Suppressor macrophage (primary cell): ENCODE measurements at regions not wholly inside any gene's neighbourhood (a gene's known extent, or its start where the extent isn't known, plus 50 kb on each side); places are given as distances from the start of the nearest gene placed in this dataset.
"Not testable (repeated sequence)": the region's sequence is repeated elsewhere in the genome, so short reads cannot be mapped to it uniquely, and the experiment has no call there.

Source experiments
- DNase-seq, 4 experiments: peaks; one replicate each; pipeline ENCODE4 v3.0.0-alpha.2; 2020 to 2022

DNA sequence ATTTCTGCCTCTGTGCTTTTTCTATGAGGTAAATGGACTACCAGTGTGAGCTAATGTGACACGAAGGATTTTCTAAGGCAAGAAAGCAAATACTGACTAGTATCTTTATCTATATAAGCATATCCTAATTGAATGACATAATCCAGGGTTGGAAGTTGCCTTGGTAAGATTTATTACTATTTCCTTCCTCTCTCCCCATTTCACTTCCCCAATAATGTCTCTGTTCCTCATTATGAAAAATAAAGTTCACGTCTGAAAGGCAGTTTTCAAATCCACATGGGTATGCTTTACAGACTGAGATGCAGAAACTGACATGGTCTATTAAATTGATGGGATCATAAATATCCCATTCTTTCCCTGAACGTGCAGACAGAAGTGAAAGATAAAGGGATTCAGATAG lies 86.0 kb downstream of the DTWD1 start:
- DNase-seq = peak in 3 of 4 experiments; percentile 46 to 89 (median 85)

DNA sequence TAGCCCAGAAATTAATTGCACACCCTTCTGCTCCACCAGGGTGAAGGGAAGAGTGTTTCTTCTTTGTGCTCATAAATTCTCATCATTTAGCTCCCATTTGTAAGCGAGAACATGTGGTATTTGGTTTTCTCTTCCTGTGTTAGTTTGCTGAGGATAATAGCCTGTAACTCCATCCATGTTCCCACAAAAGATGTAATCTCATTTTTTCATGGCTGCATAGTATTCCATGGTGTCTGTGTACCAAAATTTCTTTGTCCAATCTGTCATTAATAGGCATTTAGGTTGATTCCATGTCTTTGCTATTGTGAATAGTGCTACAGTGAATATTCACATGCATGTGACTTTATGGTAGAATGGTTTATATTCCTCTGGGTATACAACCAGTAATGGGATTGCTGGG lies 86.8 kb downstream of the DTWD1 start:
- DNase-seq = no peak

DNA sequence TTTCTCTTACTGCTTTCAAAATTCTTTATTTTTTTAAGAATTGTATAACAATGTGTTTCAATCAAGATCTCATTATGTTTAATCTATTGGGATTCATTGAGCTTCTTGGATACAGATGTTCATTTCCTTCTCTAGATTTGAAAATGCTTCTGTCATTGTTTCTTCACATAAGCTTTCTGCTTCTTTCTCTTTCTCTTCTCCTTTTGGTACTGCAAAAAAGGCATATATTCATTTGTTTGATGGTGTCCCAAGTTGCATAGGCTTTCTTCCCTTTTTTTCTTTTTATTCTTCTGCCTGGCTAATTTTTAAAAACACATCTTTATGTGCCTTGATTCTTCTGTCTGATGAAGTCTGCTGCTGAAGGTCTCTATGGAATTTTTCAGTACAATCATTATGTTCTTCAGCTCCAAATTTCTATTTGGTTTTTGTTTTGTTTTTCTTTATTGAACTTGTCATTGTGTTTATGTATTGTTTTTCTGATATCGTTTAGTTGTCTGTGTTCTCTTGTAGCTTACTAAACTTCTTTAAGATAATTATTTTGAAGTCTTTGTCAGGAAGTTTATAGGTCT lies 88.9 kb downstream of the DTWD1 start:
- peak in 2 of 4 experiments; percentile 15 to 39 for DNase-seq

DNA sequence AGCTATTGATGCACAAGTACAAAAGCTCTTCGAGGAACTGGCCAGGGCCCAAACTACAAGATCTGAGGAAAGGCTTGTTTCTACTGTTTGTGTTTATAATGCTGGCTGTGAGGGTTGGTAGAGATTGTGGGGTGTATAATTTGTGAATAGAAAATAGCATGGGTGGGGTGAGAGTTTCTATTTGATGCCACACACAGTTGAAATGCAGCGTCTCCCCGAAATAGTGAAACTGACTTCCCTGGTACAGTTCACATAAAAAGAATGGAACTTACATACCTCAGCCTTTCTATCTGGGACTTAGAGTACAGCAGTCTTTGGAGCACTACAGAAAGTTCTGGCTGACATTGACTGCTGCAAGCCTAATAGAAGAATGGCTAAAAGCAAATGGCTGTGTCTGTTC lies 91.3 kb downstream of the DTWD1 start:
- DNase-seq = no peak

DNA sequence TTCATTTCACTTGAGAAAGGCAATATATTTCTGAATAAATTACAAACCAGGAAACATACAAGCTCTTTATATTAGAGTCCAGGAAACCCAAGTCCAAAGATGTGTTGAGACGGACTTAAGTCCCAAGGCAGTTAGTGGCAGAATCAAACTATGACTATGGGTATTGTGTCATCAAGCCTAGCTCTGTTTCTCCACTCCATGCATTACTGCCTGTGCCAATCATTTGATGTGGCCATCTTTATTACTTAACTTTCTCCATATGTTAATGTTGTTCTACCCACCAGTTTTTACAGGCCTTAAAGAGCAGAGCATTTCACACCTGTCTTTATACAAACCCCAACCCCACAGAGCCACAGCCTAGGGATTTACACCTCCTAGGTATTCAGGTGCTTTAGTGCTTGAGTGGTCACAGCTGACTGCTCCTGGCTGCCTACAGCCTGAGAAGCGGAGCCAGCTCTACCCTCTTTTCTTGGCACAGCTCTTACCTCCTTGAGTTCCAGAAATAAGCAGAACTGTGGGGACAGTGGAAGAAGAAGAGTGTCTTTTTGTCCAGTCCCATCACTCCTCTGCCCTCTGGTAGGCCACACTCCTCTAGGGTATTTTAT lies 92.1 kb downstream of the DTWD1 start:
- DNase-seq = peak in 2 of 4 experiments; percentile 34 to 49

DNA sequence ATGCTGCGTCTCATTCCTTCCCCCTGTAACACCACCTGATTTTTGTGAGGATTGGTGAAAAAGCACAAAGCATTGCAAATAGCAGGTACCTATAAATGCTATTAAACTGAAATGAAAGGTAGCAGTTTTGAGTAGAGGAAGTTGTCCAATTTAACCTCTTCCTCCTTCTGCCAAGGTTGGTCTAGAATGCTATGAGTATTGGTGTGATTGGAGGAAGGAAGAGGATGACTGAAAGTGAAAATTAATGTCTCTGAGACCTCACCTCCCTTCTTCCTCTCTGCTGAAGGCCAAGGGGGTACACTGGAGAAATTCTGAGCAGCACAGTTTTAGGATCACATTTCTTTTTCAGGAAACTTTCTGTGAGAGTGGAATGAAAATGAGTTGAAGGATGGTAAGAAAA lies 94.4 kb downstream of the DTWD1 start:
- DNase-seq = peak in 2 of 4 experiments; percentile 18 to 25

DNA sequence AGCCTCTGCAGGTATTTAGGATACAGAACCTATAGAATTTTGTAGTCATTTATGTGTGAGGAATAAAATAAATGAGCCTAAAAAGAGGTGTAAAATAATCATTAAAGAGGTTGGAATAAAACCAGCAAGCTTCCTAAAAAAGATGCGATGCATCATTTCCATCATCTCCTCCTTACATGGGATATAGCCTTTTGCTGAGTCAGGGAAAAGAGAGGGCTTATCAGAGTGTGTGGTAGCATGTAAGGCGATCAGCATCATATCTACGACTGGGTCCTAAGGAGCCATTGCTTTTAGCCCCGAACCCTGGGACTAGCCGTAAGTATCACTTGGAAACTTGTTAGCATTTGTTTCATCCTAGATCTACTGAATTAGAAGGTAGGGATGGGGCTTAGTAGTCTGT lies 94.9 kb downstream of the DTWD1 start:
- DNase-seq = no peak

DNA sequence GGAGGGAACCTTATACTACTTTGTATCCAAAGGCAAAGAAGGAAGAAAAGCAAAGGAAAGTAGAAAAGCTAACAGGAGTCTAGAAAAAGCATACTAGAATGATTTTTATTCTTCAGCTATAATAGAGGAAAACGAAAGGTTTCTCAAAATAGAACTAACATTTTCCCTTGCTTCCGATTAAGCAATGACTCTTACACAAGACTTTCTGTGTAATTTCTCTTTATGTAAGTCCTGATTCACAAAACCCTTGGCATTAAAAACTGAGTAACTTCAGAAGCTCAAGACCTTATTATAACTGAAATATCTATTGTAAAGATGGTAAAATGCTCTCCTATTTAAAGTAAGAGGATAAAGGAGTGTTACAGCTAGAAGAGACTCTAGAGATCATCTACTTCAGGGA lies 97.4 kb downstream of the DTWD1 start:
- peak in 3 of 4 experiments; percentile 29 to 87 (median 85) for DNase-seq

DNA sequence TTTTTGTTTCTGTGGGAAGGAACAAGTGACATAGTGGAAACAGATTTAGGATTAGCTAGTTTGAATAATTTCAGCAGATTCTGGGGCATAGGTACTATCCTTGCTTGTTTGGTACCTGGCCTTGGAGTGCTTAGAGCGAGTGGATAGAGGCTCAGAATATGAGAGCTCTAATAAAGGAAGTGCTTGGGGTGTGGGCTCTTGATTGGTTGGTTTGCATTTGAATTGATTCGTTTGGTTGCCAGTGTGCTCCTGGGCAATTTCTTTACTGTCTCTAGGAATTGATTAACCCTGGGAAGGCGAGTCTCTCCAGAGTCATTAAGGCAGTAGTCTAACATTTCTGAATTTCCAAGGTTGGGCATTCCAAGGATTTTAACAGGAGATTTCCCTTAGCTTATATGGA lies 98.0 kb downstream of the DTWD1 start:
- peak in 1 of 4 experiments; percentile 33 for DNase-seq

DNA sequence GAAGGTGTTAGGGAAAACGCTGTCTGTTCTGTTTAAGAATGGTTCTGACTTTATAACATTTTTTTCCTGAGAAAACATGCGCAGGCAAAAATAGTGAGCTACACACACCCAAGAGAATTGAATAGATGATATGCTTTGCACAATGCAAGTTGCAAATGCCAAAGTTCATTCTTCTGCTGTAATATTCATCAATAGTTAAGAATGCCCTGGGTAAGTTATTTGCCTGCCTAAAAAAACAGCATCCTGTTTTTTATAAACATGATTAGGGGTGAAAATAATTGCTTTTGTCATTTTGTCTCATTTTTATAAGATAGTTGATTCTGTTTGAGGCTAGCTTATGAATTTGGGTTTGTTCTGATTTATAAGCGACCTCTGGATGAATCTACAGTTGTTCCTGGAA lies 99.4 kb downstream of the DTWD1 start:
- no peak for DNase-seq

DNA sequence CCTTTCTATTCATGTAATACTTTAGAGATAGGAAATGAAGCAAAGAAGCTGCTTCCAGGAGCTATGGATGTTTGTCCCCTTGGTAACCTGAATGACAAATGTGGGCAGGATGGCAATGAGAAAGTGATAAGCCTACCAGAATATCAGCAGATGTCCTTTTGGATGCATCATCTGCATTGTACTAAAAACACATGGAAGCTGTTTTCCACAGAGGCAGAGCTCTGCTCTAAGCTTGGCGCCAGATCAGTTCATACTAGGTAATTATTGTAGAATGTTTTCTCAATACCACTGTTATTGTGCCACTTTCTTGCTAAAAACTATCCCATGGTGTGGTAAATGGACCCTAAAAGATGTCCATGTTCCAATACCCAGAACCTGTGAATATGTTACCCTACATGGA lies 100.2 kb downstream of the DTWD1 start:
- no peak for DNase-seq

DNA sequence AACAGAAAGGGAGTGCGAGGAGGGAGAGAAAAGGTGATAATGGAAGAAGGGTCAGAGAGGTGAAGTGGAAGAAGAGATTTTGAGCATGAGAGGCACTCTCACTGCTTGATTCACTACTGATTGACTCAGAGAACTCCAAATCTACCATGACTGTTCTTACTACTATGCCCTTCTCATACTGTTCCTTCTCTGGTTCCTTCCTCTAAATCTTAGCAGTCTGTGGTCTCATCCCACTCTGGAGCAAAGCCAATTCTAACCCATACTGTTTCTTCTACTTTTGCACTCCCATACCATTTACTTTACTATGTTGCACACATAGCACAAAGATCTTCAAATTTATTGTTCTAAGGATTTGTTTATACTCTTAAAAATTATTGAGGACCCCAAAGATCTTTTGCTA lies 100.8 kb downstream of the DTWD1 start:
- peak in 2 of 4 experiments; percentile 44 to 75 for DNase-seq

DNA sequence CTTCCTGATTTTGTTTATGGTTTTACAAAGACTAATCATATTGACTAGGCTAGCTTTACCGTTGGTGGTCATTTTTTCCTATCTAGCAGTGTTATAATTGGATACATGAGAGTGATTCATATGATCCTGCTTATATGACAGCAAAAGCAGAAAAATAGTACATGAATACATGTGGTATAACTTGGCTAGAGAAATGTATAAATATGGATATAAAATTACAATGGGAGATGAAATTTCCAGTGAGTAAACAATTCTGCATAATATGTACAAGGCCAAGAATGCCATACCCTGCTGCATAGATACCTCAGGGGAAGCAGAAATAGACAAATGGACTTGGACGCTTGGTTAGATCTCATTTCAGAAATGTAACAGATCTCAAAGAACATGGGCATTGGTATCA lies 103.1 kb downstream of the DTWD1 start:
- no peak for DNase-seq

DNA sequence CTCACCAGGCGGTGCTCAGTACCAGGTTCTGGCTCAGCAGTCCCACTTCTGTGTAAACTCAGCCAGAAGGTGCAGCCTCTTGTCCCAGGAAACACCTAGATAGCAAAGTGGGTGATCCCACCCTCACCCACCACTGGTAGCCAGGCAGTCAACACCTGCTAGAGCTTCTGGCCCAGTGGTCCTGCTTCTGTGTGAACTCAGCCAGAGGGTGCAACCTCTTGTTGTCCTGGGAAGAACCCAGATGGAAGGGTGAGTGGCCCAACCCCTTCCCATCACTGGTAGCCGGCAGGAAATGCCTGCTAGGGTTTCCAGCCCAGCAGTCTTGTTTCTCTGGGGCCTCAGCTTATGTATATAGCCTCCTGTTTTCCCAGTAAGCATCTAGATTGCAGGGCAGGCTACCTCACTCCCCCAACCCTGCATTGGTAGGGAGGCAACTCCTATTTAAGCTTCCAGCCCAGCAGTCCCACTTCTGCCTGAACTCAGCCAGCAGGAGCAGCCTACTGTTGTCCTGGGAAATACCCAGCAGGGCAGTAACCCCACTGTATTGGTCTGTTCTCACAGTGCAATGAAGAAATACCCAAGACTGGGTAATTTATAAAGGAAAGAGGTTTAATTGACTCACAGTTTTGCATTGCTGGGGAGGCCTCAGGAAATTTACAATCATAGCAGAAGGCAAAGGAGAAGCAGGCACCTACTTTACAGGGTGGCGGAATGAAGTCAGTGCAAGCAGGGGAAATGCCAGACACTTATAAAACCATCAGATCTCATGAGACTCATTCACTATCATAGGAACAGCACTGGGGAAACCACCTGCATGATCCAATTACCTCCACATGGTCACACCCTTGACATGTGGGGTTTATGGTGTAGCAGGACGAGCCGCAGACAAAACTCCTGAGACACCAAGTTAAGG lies 110.6 kb downstream of the DTWD1 start:
- DNase-seq = no peak

DNA sequence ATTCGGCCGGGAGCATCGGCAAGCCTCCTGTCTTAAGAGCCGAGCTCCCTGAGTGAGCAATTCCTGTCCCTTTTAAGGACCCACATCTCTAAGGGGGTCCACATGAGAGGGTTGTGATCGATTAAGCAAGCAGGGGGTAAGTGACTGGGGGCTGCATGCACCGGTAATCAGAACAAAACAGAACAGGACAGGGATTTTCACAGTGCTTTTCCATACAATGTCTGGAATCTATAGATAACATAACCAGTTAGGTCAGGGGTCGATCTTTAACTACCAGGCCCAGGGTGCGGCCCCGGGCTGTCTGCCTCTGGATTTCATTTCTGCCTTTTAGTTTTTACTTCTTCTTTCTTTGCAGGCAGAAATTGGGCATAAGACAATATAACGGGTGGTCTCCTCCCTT lies 111.3 kb downstream of the DTWD1 start:
- not testable (repeated sequence) for DNase-seq

DNA sequence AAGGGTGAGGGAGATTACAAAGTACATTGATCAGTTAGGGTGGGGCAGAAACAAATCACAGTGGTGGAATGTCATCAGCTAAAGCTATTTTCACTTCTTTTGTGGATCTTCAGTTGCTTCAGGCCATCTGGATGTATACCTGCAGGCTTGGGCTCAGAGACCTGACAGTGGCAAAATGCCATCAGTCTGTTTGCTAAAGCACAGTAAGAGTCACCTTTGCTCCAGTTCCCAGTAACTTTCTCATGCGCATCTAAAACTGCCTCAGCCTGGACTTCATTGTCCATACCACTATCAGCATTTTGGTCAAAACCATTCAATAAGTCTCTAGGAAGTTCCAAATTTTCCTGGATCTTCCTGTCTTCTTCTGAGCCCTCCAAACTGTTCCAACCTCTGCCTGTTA lies 113.2 kb downstream of the DTWD1 start:
- not testable (repeated sequence) for DNase-seq

DNA sequence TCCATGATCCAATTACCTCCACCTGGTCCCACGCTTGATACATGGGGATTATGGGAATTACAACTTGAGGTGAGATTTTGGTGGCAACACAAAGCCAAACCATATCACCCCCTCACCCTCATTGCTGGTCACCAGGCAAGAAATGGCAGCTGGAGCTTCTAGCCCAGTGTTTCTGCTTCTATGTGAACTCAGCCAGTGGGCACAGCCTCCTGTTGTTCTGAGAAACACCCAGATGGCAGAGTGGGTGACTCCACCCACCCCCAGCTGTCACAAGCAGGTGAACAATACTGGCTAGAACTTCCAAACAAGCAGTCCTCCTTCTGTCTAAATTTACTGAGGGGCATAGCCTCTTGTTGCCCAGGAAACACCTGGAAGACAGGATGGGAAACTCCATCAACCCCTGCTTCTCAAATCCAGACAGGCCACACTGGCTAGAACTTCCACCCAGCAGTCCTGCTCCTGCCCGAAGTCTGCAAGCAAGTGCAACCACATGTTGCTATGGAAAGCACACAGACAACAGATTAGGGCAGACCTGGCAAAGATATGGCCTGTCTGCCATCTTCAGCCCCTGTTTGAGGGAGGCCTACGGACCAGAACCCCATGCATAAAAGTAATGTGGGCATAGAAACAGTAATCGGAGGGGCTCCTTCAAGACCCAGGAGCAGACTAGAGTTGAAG lies 114.1 kb downstream of the DTWD1 start:
- no peak for DNase-seq

DNA sequence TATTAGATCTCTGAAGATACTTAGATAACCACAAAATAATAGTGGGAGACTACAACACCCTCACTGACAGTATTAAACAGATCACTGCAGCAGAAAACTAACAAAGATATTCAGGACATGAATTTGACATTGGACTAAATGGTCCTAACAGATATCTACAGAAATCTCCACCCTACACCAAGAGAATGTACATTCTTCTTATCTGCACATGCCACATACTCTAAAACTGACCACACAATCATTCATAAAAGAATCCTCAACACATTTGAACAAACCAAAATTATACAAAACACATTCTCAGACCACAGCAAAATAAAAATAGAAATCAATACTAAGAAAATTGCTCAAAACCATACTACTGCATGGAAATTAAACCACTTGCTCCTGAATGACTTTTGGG lies 116.3 kb downstream of the DTWD1 start:
- DNase-seq = no peak

DNA sequence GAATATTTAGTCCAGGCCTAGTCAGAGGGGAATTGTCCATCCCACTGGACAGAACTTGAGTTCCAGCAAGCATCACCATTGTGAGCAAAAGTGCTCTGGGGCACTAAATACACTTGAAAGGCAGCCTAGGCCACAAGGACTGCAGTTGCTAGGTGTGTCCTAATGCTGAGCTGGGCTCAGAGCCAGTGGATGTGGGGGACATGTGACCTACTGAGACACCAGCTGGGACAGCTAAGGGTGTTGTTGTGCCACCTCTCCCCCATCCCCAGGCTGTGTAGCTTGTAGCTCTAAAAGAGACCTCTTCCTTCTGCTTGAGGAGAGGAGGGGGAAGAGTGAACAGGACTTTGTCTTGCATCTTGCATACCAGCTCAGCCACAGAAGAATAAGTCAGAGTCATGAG lies 120.9 kb downstream of the DTWD1 start:
- DNase-seq = no peak

DNA sequence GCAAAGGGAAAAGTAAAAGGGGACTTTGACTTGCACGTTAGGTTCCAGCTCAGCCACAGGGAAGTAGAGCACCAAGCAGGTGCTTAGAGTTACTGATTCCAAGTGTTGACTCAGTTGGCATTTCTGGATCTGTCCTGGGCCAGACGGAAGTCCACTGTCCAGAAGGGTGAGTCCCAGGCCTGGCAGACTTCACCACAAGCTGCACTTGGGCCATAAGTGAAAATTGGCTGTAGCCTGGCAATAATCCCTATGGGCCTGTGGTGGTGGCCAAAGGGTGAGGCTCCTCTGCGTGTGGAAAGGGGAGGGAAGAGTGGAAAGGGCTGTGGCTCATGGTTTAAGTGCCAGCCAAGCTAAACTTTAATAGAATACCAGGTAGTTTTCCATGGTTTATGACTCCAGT lies 121.5 kb downstream of the DTWD1 start:
- no peak for DNase-seq

DNA sequence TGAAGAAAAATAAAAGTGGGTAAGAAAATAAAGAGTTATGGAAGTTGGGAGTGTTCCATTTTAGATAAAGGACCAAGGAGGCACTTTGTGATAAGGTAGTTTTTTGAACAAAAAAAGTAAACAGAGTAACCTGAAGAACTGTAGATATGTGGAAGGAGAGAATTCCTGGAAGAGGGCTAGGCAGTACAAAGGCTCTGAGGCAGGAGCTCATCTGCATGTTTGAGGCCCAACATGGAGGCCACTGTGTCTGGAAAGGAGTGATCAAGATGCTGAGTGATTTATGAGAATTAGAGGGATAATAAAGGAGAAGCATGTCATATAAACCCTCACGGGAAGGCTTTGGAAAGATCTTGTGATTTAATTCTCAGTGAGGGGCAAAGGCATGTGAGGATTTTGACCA lies 126.5 kb downstream of the DTWD1 start:
- no peak for DNase-seq

DNA sequence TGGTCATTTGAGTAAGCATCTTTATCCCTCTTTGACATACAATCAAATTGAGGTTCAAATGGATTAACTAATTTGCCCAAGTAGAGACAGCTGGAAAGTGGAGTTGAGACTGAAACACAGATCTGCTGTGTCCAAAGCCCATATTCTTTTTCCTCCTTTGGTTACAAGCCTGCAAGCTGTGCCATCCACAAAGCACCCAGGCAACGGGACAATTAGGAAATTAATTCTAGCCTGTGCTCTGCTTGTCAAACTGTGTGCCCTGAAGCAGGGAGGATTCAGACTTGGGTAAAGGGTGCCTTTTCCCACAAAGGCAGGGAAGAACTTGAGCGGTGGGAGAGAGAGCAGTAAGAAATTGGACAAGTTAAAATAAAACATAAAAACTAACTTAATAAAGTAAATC lies 127.9 kb downstream of the DTWD1 start:
- no peak for DNase-seq

DNA sequence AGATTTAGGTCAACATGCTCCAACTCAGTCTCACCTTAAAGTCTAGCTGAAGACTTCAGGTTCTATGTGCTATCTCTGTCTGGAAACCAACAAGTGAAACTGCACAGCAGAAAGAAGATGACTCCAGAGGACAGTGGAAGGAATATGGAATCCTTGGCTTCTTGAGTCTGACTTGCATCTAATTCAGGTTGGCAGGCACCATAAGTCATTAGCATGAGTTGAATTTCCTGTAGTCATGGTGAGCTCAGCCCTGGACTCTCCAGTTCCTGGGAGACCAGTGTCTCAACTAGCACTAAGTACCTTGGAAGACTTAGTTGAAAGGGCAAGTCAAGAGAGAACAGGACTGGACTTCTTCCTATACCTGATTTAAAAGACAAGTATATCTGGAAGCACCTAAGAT lies 129.7 kb downstream of the DTWD1 start:
- no peak for DNase-seq
